ENCODE measurements at regions not wholly inside any gene's neighbourhood (a gene's known extent, or its start where the extent isn't known, plus 50 kb on each side); places are given as distances from the start of the nearest gene placed in this dataset.
"Not testable (repeated sequence)": the region's sequence is repeated elsewhere in the genome, so short reads cannot be mapped to it uniquely, and the experiment has no call there.

DNA sequence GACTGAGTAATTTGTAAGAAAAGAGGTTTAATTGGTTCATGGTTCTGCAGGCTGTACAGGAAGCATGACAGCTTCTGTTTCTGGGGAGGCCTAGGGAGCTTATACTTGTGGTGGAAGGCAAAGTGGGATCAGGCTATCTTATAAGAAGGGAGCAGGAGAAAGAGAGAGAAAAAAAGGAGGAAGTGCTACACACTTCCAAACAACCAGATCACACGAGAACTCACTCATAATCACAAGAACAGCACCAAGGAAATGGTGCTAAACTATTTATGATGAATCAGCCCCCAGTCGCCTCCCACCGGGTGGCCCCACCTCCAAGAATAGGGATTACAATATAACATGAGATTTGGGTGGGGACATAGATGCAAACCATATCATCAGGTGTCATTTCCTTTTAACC lies 89.1 kb upstream of the KCNMA1 start:
- Histone ChIP-seq H3K36me3 (no peaks in the 10 kb centered on the region), H3K27me3 (no peaks in the 10 kb centered on the region), H3K27ac (no peak overlapping the region), H3K9me3 (peaks cover 0 to 20% (median 0%) of the 10 kb centered on the region in 4 donors), H3K4me3 (no peak overlapping the region), H3K4me1 (no peaks in the 10 kb centered on the region)
- TF ChIP-seq CTCF (IDR thresholded peaks at IDR 0.05) (no peak), EP300 (IDR thresholded peaks at IDR 0.05) (no peak), POLR2A (IDR thresholded peaks at IDR 0.05) (no peak)
- WGBS, 2 donors: 79 to 82% methylated on average over 3 of the region's 3 CpGs
- DNase-seq (ENCODE audit: low spot score in 2 of 2): no peak

DNA sequence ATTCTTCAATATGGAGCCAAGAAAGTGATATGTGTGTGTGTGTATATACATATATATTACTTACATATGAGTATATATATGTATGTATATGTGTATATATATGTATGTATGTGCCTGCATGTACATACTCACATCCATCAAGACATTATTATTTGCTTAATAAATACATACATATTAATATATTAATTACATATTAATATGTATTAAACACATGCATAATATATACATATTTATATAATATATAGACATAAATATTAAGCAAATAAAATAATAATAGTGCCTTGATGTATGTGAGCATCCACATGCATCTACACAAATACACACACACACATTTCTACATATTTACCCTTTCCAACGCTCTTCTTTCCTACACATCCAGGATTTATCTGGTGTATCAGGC lies 88.7 kb upstream of the KCNMA1 start:
- H3K27ac ChIP-seq: no peak overlapping the region
- peaks cover 0 to 20% (median 0%) of the 10 kb centered on the region in 4 donors for H3K9me3 ChIP-seq
- H3K4me3 ChIP-seq: no peak overlapping the region
- no peaks in the 10 kb centered on the region for H3K4me1 ChIP-seq
- no peak for DNase-seq (ENCODE audit: low spot score in 2 of 2)
- 47 to 98% methylated on average over 1 of the region's 1 CpG for WGBS, 2 donors
- H3K36me3 ChIP-seq: no peaks in the 10 kb centered on the region
- TF ChIP-seq CTCF (IDR thresholded peaks at IDR 0.05): no peak
- TF ChIP-seq EP300 (IDR thresholded peaks at IDR 0.05): no peak
- no peak for TF ChIP-seq POLR2A (IDR thresholded peaks at IDR 0.05)
- no peaks in the 10 kb centered on the region for H3K27me3 ChIP-seq

GRCh38 chr10:77724820-77725219 lies 87.2 kb upstream of the KCNMA1 start:
- DNase-seq (ENCODE audit: low spot score in 2 of 2): no peak
- H3K27ac ChIP-seq: no peak overlapping the region
- H3K9me3 ChIP-seq: peaks cover 0 to 20% (median 0%) of the 10 kb centered on the region in 4 donors
- no peaks in the 10 kb centered on the region for H3K4me1 ChIP-seq
- no peak overlapping the region for H3K4me3 ChIP-seq
- no peaks in the 10 kb centered on the region for H3K27me3 ChIP-seq
- WGBS, 2 donors: 83% methylated on average over 2 of the region's 2 CpGs
- no peak for TF ChIP-seq EP300 (IDR thresholded peaks at IDR 0.05)
- TF ChIP-seq POLR2A (IDR thresholded peaks at IDR 0.05): no peak
- no peak for TF ChIP-seq CTCF (IDR thresholded peaks at IDR 0.05)
- no peaks in the 10 kb centered on the region for H3K36me3 ChIP-seq

- H3K36me3 ChIP-seq: no peaks in the 10 kb centered on the region
- H3K27me3 ChIP-seq: no peaks in the 10 kb centered on the region
- no peaks in the 10 kb centered on the region for H3K4me1 ChIP-seq
- WGBS, 2 donors: 55 to 61% methylated on average over 5 of the region's 5 CpGs
- no peak overlapping the region for H3K4me3 ChIP-seq
- no peak overlapping the region for H3K27ac ChIP-seq
- H3K9me3 ChIP-seq: peaks cover 0 to 20% (median 0%) of the 10 kb centered on the region in 4 donors
- DNase-seq (ENCODE audit: low spot score in 2 of 2): no peak
- TF ChIP-seq CTCF (IDR thresholded peaks at IDR 0.05) (no peak), EP300 (IDR thresholded peaks at IDR 0.05) (no peak), POLR2A (IDR thresholded peaks at IDR 0.05) (no peak)
These were observed 85.8 kb upstream of the KCNMA1 start for GRCh38 chr10:77723376-77723775.

DNA sequence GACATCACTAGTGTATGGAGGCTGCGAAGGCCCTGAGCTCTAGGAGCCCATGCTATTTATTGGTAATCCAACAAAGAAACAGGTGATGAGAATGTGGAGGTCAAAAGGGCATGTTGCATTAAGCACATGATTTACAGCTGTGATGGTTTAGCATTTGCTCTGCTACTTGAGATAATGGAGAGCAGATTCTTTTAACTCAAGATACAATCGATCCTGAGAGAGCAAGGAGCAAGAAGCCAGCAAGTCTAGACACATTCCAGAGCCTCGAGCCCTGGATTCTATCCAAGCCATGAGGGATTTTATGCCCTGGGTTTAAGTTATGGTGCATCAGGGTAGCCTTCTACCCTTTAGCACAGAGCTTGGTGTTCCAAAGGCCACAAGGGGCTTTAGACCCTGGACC lies 85.3 kb upstream of the KCNMA1 start:
- not testable (repeated sequence) for H3K27me3 ChIP-seq; H3K4me3 ChIP-seq; H3K27ac ChIP-seq; H3K4me1 ChIP-seq; DNase-seq (ENCODE audit: low spot score in 2 of 2); H3K36me3 ChIP-seq
- H3K9me3 ChIP-seq: peaks cover 0 to 20% (median 0%) of the 10 kb centered on the region in 4 donors
- WGBS, 2 donors: 35 to 36% methylated on average over 3 of the region's 3 CpGs

GRCh38 chr10:77721815-77722214 lies 84.2 kb upstream of the KCNMA1 start:
- no peak for DNase-seq (ENCODE audit: low spot score in 2 of 2)
- H3K9me3 ChIP-seq: peaks cover 0 to 20% (median 0%) of the 10 kb centered on the region in 4 donors
- no peaks in the 10 kb centered on the region for H3K4me1 ChIP-seq
- TF ChIP-seq POLR2A (IDR thresholded peaks at IDR 0.05) (no peak), EP300 (IDR thresholded peaks at IDR 0.05) (no peak), CTCF (IDR thresholded peaks at IDR 0.05) (no peak)
- H3K4me3 ChIP-seq: no peak overlapping the region
- WGBS, 2 donors: 89 to 90% methylated on average over 3 of the region's 3 CpGs
- H3K36me3 ChIP-seq: no peaks in the 10 kb centered on the region
- H3K27ac ChIP-seq: no peak overlapping the region
- no peaks in the 10 kb centered on the region for H3K27me3 ChIP-seq

Data from tibial nerve (tissue), 4 donors.